Testis (tissue), 2 donors: ENCODE measurements at regions not wholly inside any gene's neighbourhood (a gene's known extent, or its start where the extent isn't known, plus 50 kb on each side); places are given as distances from the start of the nearest gene placed in this dataset.

Experiments
- CTCF ChIP-seq, 3 experiments: fragments of 450-650 bp in 2 of 3; fragments of 200-600 bp in 1 of 3; sonication (generic) in 1 of 3; IDR thresholded peaks; one replicate each; pipeline ENCODE4 v1.5.1; 2016 to 2019; ENCODE audit warnings: antibody characterized with exemption in 3 of 3, mild to moderate bottlenecking in 2 of 3, moderate library complexity in 1 of 3
- POLR2A ChIP-seq: fragments of 450-650 bp; IDR thresholded peaks from one replicate; pipeline ENCODE4 v1.6.1; 2017; ENCODE audit warnings: antibody characterized with exemption, mild to moderate bottlenecking, moderate library complexity

- no peak for TF ChIP-seq CTCF (IDR thresholded peaks at IDR 0.05)
- no peak for TF ChIP-seq POLR2A
These were observed 181.9 kb downstream of the ESM1 start for GRCh38 chr5:54803471-54804011.
